ENCODE measurements at regions not wholly inside any gene's neighbourhood (a gene's known extent, or its start where the extent isn't known, plus 50 kb on each side); places are given as distances from the start of the nearest gene placed in this dataset.

GRCh38 chr1:87953121-87953520 lies 624.4 kb downstream of the LMO4 start:
- no peak for DNase-seq

DNA sequence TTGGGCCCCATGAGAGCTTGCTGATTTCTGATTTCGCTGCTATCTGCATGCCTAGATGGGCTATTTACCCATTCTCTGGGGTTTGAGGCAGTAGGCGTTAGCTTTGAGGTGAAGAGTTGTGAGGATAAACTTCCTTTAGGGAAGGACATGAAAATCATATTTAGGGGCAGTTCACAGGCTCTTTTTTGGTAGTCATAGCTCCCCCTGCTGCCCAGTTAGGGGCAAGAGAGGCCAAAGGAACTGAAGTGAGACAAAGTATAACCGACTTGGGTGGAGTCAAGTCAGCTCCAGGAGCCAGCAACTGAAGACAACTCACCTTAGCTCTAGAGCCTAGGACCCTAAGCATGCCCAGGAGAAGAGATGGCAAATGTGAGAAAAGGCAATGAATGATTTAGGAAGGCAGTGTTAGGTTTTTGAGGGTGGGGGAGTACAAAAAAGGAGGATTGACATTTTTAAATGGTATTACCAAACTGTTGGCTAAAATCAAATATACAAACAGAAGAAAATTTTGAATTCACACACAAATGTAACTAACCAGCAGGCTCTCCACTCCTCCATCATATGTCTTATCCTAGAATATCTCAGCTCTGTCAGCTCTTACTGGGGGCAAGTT lies 625.2 kb downstream of the LMO4 start:
- DNase-seq = peak in 31 of 51 donors; percentile 2 to 64 (median 16)

- DNase-seq = no peak
These were observed 626.4 kb downstream of the LMO4 start for GRCh38 chr1:87955038-87955437.

DNA sequence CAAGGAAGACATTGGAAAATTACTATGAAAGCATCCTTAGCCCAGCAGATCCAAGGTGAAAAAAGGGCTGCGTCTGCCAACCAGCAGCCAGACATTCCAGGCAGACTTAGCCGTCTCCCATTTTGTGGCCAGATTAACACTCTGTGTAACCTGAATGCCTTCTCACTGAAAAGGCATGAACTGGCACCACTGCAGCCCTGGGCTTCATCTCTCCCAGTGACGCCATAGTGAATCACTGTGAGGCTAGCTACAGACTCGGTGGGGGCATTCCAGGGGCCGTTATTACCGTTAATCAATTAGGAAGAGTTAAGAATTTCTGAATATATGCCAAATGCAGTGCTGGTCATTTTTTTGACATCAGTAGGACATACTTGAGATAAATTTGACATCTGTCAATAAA lies 627.4 kb downstream of the LMO4 start:
- DNase-seq = peak in 11 of 51 donors; percentile 3 to 68 (median 17)

GRCh38 chr1:87956750-87957149 lies 628.1 kb downstream of the LMO4 start:
- DNase-seq = no peak

DNA sequence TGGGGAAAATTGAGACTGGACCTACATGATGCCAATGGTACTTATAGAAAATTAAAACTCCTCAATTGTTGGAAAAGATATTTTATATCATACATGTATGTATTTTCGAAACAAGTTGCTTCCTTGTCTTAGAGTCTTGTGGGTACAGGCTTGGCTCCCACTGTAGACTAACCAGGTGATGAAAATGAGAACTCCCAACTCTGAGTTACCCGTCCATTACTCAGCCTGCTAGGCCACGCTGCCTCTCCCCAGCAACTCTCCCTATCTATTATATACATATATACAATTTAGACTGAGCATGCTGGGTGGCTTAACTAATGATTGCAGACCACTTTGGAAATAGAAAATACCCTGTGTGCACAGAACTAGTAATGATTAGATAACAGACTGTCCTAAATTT lies 628.7 kb downstream of the LMO4 start:
- no peak for DNase-seq

GRCh38 chr1:87958201-87958600 lies 629.5 kb downstream of the LMO4 start:
- DNase-seq = no peak

DNA sequence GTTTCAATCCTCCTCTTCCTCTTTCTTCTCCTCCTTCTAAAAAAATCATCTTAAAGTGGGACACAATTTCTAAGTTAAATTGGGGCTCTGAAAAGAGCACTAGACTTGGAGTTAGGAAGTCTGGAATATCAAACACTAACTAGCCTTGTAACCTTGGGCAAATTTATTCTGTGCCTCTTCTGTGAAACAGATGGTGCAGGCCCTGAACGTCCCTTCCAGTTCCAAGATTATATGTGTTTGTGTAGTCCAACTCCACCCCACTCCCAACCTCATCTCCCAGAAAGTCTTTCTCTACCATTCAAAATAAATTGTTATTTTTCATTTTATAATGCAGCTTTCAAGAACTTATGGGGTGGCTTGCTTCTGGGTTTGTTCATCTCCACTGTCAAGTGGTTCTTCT lies 630.0 kb downstream of the LMO4 start:
- DNase-seq = no peak

GRCh38 chr1:87959236-87959635 lies 630.6 kb downstream of the LMO4 start:
- DNase-seq = no peak

DNA sequence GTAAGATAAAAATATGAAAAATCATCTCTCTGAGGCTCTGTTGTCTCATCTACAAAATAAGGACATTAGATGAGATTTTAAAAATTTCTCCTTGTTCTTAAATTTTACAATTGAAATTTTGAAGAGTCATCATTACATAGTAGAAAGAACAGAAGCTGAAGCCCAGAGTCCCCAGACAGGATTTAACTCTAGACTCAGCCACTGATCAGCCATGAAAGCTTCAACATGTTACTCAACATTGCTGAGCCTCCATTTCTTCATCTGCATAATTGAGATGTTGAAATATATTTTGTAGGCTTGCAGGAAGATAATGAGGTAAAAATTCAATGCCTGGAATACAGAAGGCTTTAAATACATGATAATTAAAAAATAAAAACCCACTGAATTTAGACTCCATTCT lies 633.3 kb downstream of the LMO4 start:
- no peak for DNase-seq

DNA sequence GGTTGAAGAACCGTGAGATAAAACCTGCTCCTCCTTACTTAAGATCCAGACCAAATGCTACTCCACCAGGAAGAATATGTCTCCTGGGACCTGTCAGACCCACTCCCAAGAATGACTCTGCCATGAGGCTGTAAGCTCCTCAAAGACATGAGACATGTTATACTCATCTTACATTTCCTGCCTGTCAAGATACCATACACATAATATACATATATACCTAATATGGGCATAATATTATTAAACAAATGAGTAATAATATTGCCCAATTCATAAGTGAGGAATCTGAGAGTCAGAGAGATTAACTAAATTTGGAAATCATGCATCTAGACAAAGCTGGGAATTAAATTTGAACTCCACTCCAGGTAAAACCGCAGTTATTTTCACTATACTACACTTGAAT lies 634.9 kb downstream of the LMO4 start:
- no peak for DNase-seq

- no peak for DNase-seq
These were observed 636.5 kb downstream of the LMO4 start for GRCh38 chr1:87965193-87965592.

- DNase-seq = peak in 20 of 51 donors; percentile 1 to 40 (median 20)
These were observed 639.7 kb downstream of the LMO4 start for GRCh38 chr1:87968197-87968955.

- DNase-seq = no peak
These were observed 640.4 kb downstream of the LMO4 start for GRCh38 chr1:87969040-87969439.

- DNase-seq = no peak
These were observed 644.1 kb downstream of the LMO4 start for GRCh38 chr1:87972811-87973210.

GRCh38 chr1:87973896-87974295 lies 645.2 kb downstream of the LMO4 start:
- DNase-seq = no peak

DNA sequence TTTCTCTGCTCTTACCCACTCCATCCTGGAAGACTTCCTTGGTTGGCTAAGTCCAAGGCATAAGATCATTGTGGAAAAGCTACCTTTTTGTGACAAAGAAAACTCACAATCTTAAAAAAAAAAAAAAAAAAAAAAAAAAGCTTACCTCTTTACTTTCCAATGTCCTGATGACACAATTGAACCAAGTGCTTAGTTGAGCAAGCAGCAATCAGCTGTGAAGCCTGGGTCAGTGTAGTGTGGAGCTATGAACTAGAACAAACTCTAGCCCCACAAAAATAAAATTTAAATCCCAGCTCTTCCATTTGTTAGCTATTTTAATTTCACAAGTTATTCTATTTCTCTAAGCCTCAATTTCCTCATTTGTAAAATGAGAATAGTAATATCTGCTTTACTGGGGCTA lies 647.6 kb downstream of the LMO4 start:
- no peak for DNase-seq

DNA sequence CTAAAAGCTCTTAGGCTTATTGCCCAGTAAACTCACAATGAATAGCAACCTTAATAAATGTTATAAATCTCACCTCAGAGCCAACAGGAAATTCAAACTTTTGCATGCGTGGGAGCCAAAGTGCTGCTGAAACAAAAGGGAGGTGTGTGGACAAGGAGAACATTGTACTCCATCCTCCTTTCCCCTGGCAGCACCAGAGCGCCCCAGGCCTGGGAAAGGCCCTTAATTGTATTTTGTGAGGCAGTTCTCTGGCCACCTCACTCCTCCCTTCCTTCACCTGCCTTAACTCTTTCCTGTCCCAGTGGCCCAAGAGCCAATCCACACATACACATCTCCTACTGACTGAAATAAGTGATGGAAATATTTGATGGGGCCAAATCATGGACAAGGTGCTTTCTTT lies 648.5 kb downstream of the LMO4 start:
- no peak for DNase-seq

GRCh38 chr1:87979079-87979478 lies 650.4 kb downstream of the LMO4 start:
- DNase-seq = no peak

GRCh38 chr1:87980494-87980893 lies 651.8 kb downstream of the LMO4 start:
- no peak for DNase-seq

DNA sequence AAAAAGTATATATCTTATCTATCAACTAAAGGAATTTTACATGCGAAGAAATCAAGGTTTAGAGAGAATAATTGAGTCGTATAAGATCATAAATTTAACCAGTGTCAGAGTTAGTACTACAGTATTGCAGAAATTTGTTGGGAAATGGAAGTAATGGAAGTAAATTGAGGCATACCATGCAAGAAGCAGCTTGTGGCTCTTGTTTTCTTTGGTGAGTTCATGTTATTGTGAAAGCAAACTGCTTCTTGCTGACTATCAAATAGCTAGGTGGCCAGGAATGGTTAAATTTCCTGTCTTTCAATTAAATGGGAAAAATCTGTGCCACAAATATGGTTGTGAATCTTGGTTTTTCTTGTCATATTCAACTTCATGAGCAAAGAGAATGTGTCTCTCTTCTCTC lies 652.7 kb downstream of the LMO4 start:
- DNase-seq = no peak

- DNase-seq = no peak
These were observed 653.1 kb downstream of the LMO4 start for GRCh38 chr1:87981810-87982209.

DNA sequence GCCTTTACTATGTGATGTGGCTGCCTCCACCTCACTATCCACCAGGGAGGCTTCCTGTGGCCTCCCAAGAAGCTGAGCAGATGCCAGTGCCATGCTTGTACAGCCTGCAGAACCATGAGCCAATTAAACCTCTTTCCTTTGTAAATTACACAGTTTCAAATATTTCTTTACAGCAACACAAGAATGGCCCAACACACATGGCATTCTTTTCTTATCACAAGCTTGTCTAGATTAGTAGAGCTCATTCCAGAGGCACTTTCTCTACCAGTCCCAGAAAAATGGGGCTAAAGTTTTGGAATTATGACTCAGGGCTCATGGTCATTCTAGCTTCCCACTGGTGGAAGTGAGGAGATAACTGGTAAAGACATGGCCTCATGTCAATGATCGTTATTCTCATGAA lies 655.2 kb downstream of the LMO4 start:
- DNase-seq = no peak

GRCh38 chr1:87985071-87985470 lies 656.4 kb downstream of the LMO4 start:
- DNase-seq = no peak
